SU-DHL-6 (cell line): ENCODE measurements at regions not wholly inside any gene's neighbourhood (a gene's known extent, or its start where the extent isn't known, plus 50 kb on each side); places are given as distances from the start of the nearest gene placed in this dataset.

Source experiments
- CTCF ChIP-seq: fragments of 200-600 bp; sonication (generic); IDR thresholded peaks from one replicate; pipeline ENCODE4 v1.5.1; 2017; ENCODE audit warnings: antibody characterized with exemption, mild to moderate bottlenecking, low read length, moderate library complexity; ENCODE audit not compliant: insufficient read depth, poor library complexity, severe bottlenecking
- EZH2phosphoT487 ChIP-seq: fragments of 200-600 bp; sonication (generic), shearing (Covaris generic); conservative IDR thresholded peaks from 2 replicates; pipeline ENCODE4 v1.6.1; 2018; ENCODE audit warnings: mild to moderate bottlenecking, antibody characterized with exemption, low read length, moderate library complexity, mixed read lengths

- no peak for TF ChIP-seq CTCF
- TF ChIP-seq EZH2phosphoT487 = no peak
Measured at GRCh38 chr17:33990943-33991706, 264.0 kb upstream of the CCL2 start.
